HEK293 (cell line): ENCODE measurements at regions not wholly inside any gene's neighbourhood (a gene's known extent, or its start where the extent isn't known, plus 50 kb on each side); places are given as distances from the start of the nearest gene placed in this dataset.

Experiments
- CTCF ChIA-PET: fragments of 350-600 bp; formaldehyde crosslinking; extraction: SDS; loops from one replicate; lab custom pipeline; 2021; ENCODE audit warnings: antibody characterized with exemption; lab: Yijun Ruan, JAX
- POLR2A ChIA-PET: fragments of 300-600 bp; formaldehyde crosslinking; extraction: SDS; loops from one replicate; lab custom pipeline; 2020; ENCODE audit warnings: antibody characterized with exemption, inconsistent platforms; lab: Yijun Ruan, JAX
- H3K27ac ChIP-seq: fragments of 200-500 bp; sonication (Bioruptor generic); 2 replicates; pipeline ENCODE4 v1.5.1; 2014; ENCODE audit warnings: low read depth, low read length, control low read depth, inconsistent platforms; ENCODE audit errors: extremely low read depth
- H3K36me3 ChIP-seq, 2 experiments: fragments of 200-500 bp in 1 of 2; sonication (Bioruptor generic) in 1 of 2; 1 replicate in 1 of 2; 2 replicates in 1 of 2; pipeline ENCODE4 v1.5.1; 2014 to 2017; ENCODE audit warnings: inconsistent platforms in 2 of 2, low read length in 2 of 2; ENCODE audit not compliant: control insufficient read depth in 2 of 2, insufficient read depth in 1 of 2
- H3K4me1 ChIP-seq: fragments of 200-500 bp; sonication (Bioruptor generic); 2 replicates; pipeline ENCODE4 v1.5.1; 2014; ENCODE audit warnings: mild to moderate bottlenecking, low read length, inconsistent platforms; ENCODE audit not compliant: control insufficient read depth, insufficient read depth
- H3K4me3 ChIP-seq: 2 replicates; pipeline ENCODE4 v1.5.1; 2011; ENCODE audit warnings: low read depth, mild to moderate bottlenecking, control low read depth, low read length, moderate library complexity
- H3K9me3 ChIP-seq: fragments of 200-500 bp; sonication (Bioruptor generic); 2 replicates; pipeline ENCODE4 v1.5.1; 2014; ENCODE audit warnings: low read depth, low read length, inconsistent platforms; ENCODE audit not compliant: control insufficient read depth, insufficient read depth
- KLF1 ChIP-seq: fragments of 450-650 bp; formaldehyde crosslinking; IDR thresholded peaks from 2 replicates; pipeline ENCODE4 v1.5.1; 2016; ENCODE audit warnings: missing biosample characterization, missing genetic modification characterization
- MZF1 ChIP-seq: fragments of 450-650 bp; formaldehyde crosslinking; IDR thresholded peaks from 2 replicates; pipeline ENCODE4 v1.5.1; 2017; ENCODE audit warnings: missing biosample characterization, missing genetic modification characterization, borderline replicate concordance
- OSR2 ChIP-seq: fragments of 450-650 bp; formaldehyde crosslinking; IDR thresholded peaks from 2 replicates; pipeline ENCODE4 v1.5.1; 2016; ENCODE audit warnings: missing biosample characterization, missing genetic modification characterization
- SALL2 ChIP-seq: fragments of 450-650 bp; formaldehyde crosslinking; IDR thresholded peaks from 2 replicates; pipeline ENCODE4 v1.5.0; 2017; ENCODE audit warnings: missing biosample characterization, mild to moderate bottlenecking, missing genetic modification characterization, borderline replicate concordance
- WT1 ChIP-seq: fragments of 450-650 bp; formaldehyde crosslinking; IDR thresholded peaks from 2 replicates; pipeline ENCODE4 v1.5.1; 2016; ENCODE audit warnings: missing biosample characterization, missing genetic modification characterization
- YY1 ChIP-seq: fragments of 450-650 bp; formaldehyde crosslinking; IDR thresholded peaks from 2 replicates; pipeline ENCODE4 v1.5.1; 2018; ENCODE audit warnings: missing biosample characterization, missing genetic modification characterization
- ZBTB17 ChIP-seq: fragments of 450-650 bp; formaldehyde crosslinking; IDR thresholded peaks from 2 replicates; pipeline ENCODE4 v1.5.1; 2016; ENCODE audit warnings: missing biosample characterization, missing genetic modification characterization
- ZBTB8A ChIP-seq: fragments of 450-650 bp; formaldehyde crosslinking; IDR thresholded peaks from 2 replicates; pipeline ENCODE4 v1.5.1; 2016; ENCODE audit warnings: missing biosample characterization, missing genetic modification characterization
- ZNF324 ChIP-seq: fragments of 450-650 bp; formaldehyde crosslinking; IDR thresholded peaks from 2 replicates; pipeline ENCODE4 v1.5.1; 2016; ENCODE audit warnings: missing biosample characterization, missing genetic modification characterization
- ZNF354C ChIP-seq: fragments of 450-650 bp; formaldehyde crosslinking; IDR thresholded peaks from 2 replicates; pipeline ENCODE4 v1.5.1; 2016; ENCODE audit warnings: missing biosample characterization, missing genetic modification characterization, low read depth, borderline replicate concordance
- ZNF404 ChIP-seq: fragments of 450-650 bp; formaldehyde crosslinking; IDR thresholded peaks from 2 replicates; pipeline ENCODE4 v1.5.1; 2017; ENCODE audit warnings: missing biosample characterization, missing genetic modification characterization
- ZNF664 ChIP-seq: fragments of 450-650 bp; formaldehyde crosslinking; IDR thresholded peaks from 2 replicates; pipeline ENCODE4 v1.5.1; 2016; ENCODE audit warnings: missing biosample characterization, missing genetic modification characterization
- ZNF776 ChIP-seq: fragments of 450-650 bp; formaldehyde crosslinking; IDR thresholded peaks from 2 replicates; pipeline ENCODE4 v1.5.0; 2017; ENCODE audit warnings: missing biosample characterization, missing genetic modification characterization, borderline replicate concordance
- TF ChIP-seq, protein P1 (sequence below): fragments of 450-650 bp; formaldehyde crosslinking; IDR thresholded peaks from 2 replicates; pipeline ENCODE4 v1.5.1; 2016; ENCODE audit warnings: missing biosample characterization, missing genetic modification characterization
- TF ChIP-seq, protein P2 (sequence below): fragments of 450-650 bp; formaldehyde crosslinking; IDR thresholded peaks from 2 replicates; pipeline ENCODE4 v1.5.1; 2016; ENCODE audit warnings: missing biosample characterization, missing genetic modification characterization
- TF ChIP-seq, protein P3 (sequence below): fragments of 450-650 bp; formaldehyde crosslinking; IDR thresholded peaks from 2 replicates; pipeline ENCODE4 v1.5.1; 2016; ENCODE audit warnings: missing biosample characterization, missing genetic modification characterization
- TF ChIP-seq, protein P4 (sequence below): fragments of 450-650 bp; formaldehyde crosslinking; IDR thresholded peaks from 2 replicates; pipeline ENCODE4 v1.5.1; 2017; ENCODE audit warnings: missing biosample characterization, missing genetic modification characterization

DNA sequence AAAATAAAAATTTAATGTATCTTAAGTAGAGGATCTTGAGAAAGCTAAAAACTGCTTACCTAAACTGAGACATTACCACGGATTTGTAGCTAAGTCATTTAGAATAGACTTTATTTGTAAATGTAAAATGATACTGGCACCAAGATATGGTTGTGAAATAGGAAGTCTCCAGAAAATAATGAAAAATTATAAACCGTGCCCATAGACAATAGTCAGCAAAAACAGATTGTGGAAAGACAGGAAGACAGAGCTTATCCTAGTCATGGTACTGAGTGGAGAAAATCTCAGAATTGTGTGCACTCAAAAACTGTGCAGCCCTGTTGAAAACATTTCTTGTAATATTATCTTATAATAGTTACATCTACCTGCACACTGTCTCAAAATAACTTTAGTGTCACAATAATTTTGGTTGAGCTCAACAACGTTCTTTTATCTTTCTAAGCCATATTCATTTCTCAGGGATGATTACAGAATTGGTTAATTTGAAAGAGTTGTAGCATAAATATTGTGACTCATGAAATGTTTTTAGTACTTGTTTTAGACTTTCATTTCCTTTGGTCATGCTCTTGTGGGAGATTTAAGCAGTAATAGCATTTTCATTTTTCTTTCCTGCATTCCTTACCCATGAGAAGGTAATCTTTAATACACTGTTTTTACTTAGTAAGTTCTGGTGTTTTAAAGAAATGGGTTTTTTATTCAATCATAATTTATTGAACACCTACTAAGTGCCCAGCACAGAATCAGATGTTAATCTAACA lies 174.5 kb downstream of the SOX4 start:
- CTCF ChIA-PET, result no interaction called here
- Histone ChIP-seq H3K4me3 (no peak overlapping the region), H3K27ac (no peak overlapping the region), H3K4me1 (peaks cover 33% of the 10 kb centered on the region), H3K36me3 (no peaks in the 10 kb centered on the region), H3K9me3 (no peaks in the 10 kb centered on the region)
- POLR2A ChIA-PET, result interaction anchor here (1.0 to 2.4 kb wide), 2 partner anchors 172 to 174 kb away, joined by 5 to 30 read pairs; partner anchors contain the start of gene SOX4
- TF ChIP-seq, protein P1, sequence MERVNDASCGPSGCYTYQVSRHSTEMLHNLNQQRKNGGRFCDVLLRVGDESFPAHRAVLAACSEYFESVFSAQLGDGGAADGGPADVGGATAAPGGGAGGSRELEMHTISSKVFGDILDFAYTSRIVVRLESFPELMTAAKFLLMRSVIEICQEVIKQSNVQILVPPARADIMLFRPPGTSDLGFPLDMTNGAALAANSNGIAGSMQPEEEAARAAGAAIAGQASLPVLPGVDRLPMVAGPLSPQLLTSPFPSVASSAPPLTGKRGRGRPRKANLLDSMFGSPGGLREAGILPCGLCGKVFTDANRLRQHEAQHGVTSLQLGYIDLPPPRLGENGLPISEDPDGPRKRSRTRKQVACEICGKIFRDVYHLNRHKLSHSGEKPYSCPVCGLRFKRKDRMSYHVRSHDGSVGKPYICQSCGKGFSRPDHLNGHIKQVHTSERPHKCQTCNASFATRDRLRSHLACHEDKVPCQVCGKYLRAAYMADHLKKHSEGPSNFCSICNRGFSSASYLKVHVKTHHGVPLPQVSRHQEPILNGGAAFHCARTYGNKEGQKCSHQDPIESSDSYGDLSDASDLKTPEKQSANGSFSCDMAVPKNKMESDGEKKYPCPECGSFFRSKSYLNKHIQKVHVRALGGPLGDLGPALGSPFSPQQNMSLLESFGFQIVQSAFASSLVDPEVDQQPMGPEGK (tag by site-specific recombination), result no peak
- TF ChIP-seq ZNF664 (tag by site-specific recombination), result peak; percentile 61

DNA sequence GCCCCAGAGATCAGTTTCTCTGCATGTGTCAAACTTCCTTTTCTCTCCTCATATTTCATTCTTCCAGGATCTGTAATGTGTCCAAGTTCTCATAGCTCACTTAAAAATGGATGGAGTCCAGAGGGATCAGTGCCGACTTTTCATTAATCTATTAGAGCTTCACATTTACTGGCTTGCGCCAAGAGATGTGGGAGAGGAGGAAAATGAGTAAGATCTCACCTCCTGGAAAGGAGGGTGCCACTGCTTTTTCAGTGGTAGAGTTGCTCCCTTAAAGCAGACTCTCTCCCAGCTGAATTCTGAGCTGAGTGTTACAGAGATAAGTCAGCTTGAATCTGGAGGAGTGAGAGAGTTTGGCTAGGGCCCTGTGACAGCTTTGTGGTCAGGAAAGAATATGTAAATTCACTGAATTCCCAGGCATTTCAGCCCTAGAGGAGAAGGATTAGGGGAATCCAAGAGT lies 175.9 kb downstream of the SOX4 start:
- no peak overlapping the region for H3K4me3 ChIP-seq
- H3K27ac ChIP-seq, result peak overlapping the region; percentile 85
- H3K4me1 ChIP-seq, result peaks cover 39% of the 10 kb centered on the region
- CTCF ChIA-PET, result interaction anchor here (0.7 to 1.7 kb wide), 4 partner anchors 12 to 181 kb away, joined by 3 to 5 read pairs (median 3); no protein-coding TSS in a partner anchor
- TF ChIP-seq YY1 (tag by site-specific recombination) (no peak), ZBTB8A (no peak), ZNF354C (no peak), ZBTB17 (tag by site-specific recombination) (peak; percentile 79), ZNF324 (tag by site-specific recombination) (no peak), SALL2 (tag by site-specific recombination) (no peak), ZNF776 (tag by site-specific recombination) (no peak), KLF1 (tag by site-specific recombination) (no peak), OSR2 (no peak), WT1 (tag by site-specific recombination) (no peak), ZNF404 (tag by site-specific recombination) (no peak), MZF1 (tag by site-specific recombination) (peak; percentile 20; the same call in 1 of the 2 replicates)
- TF ChIP-seq, protein P2, sequence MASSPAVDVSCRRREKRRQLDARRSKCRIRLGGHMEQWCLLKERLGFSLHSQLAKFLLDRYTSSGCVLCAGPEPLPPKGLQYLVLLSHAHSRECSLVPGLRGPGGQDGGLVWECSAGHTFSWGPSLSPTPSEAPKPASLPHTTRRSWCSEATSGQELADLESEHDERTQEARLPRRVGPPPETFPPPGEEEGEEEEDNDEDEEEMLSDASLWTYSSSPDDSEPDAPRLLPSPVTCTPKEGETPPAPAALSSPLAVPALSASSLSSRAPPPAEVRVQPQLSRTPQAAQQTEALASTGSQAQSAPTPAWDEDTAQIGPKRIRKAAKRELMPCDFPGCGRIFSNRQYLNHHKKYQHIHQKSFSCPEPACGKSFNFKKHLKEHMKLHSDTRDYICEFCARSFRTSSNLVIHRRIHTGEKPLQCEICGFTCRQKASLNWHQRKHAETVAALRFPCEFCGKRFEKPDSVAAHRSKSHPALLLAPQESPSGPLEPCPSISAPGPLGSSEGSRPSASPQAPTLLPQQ (tag by site-specific recombination), result peak; percentile 77; the same call in 1 of the 2 replicates
- TF ChIP-seq, protein P3, sequence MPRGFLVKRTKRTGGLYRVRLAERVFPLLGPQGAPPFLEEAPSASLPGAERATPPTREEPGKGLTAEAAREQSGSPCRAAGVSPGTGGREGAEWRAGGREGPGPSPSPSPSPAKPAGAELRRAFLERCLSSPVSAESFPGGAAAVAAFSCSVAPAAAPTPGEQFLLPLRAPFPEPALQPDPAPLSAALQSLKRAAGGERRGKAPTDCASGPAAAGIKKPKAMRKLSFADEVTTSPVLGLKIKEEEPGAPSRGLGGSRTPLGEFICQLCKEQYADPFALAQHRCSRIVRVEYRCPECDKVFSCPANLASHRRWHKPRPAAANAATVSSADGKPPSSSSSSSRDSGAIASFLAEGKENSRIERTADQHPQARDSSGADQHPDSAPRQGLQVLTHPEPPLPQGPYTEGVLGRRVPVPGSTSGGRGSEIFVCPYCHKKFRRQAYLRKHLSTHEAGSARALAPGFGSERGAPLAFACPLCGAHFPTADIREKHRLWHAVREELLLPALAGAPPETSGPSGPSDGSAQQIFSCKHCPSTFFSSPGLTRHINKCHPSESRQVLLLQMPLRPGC (tag by site-specific recombination), result no peak
- TF ChIP-seq, protein P4, sequence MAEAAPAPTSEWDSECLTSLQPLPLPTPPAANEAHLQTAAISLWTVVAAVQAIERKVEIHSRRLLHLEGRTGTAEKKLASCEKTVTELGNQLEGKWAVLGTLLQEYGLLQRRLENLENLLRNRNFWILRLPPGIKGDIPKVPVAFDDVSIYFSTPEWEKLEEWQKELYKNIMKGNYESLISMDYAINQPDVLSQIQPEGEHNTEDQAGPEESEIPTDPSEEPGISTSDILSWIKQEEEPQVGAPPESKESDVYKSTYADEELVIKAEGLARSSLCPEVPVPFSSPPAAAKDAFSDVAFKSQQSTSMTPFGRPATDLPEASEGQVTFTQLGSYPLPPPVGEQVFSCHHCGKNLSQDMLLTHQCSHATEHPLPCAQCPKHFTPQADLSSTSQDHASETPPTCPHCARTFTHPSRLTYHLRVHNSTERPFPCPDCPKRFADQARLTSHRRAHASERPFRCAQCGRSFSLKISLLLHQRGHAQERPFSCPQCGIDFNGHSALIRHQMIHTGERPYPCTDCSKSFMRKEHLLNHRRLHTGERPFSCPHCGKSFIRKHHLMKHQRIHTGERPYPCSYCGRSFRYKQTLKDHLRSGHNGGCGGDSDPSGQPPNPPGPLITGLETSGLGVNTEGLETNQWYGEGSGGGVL (tag by site-specific recombination), result no peak
- H3K36me3 ChIP-seq, result no peaks in the 10 kb centered on the region
- no peaks in the 10 kb centered on the region for H3K9me3 ChIP-seq
- POLR2A ChIA-PET, result interaction anchor here (0.5 to 2.4 kb wide), 12 partner anchors 10 to 185 kb away, joined by 3 to 30 read pairs (median 4); partner anchors contain the start of gene SOX4
